NB4 (cell line): ENCODE measurements at regions not wholly inside any gene's neighbourhood (a gene's known extent, or its start where the extent isn't known, plus 50 kb on each side); places are given as distances from the start of the nearest gene placed in this dataset.
A peak's percentile ranks its signal among the peaks of the same experiment; 100 is the strongest.

Experiments
- DNase-seq: peaks from one replicate; pipeline ENCODE4 v3.0.0; 2010; ENCODE audit warnings: low read depth
- H3K4me3 ChIP-seq: one replicate; pipeline ENCODE4 v1.5.1; 2011; ENCODE audit warnings: mild to moderate bottlenecking, low read depth, low read length, moderate library complexity
- CTCF ChIP-seq: IDR thresholded peaks from one replicate; pipeline ENCODE4 v1.5.1; 2012; ENCODE audit warnings: low read depth, low read length
- MAX ChIP-seq: IDR thresholded peaks from 2 replicates; pipeline ENCODE4 v1.6.1; 2011; ENCODE audit warnings: low read depth, low read length
- MYC ChIP-seq: IDR thresholded peaks from 2 replicates; pipeline ENCODE4 v1.6.1; 2011; ENCODE audit warnings: low read depth, low read length
- POLR2A ChIP-seq: IDR thresholded peaks from 2 replicates; pipeline ENCODE4 v1.6.1; 2011; ENCODE audit warnings: mild to moderate bottlenecking; ENCODE audit not compliant: insufficient read length; ENCODE audit errors: extremely low read depth

DNA sequence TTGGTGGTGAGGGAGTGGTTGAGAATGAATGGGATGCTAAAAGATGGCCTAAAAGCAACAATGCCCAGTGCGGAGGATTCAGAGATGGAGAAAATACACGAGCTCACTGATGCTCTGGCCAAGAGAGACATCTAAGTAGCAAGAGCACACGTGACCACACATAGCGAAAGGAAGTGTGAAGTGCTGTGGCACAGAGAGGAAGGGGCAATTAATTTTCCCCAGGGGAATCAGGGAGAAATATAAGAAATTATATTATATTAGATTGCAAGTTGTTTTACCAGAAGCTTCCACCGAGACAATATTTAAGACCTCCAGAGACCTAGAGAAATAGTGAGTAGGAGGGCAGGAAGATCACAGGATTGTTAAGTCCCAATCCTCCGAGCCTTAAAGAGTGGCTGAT is 80.6 kb downstream of the RCN1 start:
- no peak for TF ChIP-seq MYC
- TF ChIP-seq CTCF = no peak
- no peak for TF ChIP-seq POLR2A
- TF ChIP-seq MAX = no peak
- no peak for DNase-seq
- H3K4me3 ChIP-seq = no peak overlapping the region

- H3K4me3 ChIP-seq = no peak overlapping the region
- no peak for DNase-seq
- TF ChIP-seq CTCF = no peak
- TF ChIP-seq MYC = no peak
- no peak for TF ChIP-seq POLR2A
- TF ChIP-seq MAX = no peak
These were observed 81.4 kb downstream of the RCN1 start for GRCh38 chr11:32172041-32172847.

- peak; percentile 57 for DNase-seq
- H3K4me3 ChIP-seq = no peak overlapping the region
- peak; percentile 35 for TF ChIP-seq CTCF
- no peak for TF ChIP-seq POLR2A
These were observed 82.3 kb downstream of the RCN1 start for GRCh38 chr11:32172848-32173834.

DNA sequence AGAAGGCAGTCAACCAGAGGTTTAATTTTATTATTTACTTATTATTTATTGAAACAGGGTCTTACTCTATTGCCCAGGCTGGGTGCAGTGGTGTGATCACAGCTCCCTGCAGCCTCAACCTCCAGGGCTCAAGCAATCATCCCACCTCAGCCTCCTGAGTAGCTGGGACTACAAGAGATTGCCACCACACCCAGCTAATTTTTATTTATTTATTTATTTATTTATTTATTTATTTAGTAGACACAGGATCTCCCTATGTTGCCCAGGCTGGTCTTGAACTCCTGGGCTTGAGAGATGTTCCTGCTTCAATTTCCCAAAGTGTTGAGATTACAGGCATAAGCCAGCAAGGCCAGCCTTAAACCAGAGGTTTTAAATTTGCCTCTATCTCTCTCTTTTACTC is 83.1 kb downstream of the RCN1 start:
- DNase-seq = no peak
- no peak overlapping the region for H3K4me3 ChIP-seq
- TF ChIP-seq CTCF = no peak
- TF ChIP-seq MAX = no peak
- TF ChIP-seq MYC = no peak
- TF ChIP-seq POLR2A = no peak

DNA sequence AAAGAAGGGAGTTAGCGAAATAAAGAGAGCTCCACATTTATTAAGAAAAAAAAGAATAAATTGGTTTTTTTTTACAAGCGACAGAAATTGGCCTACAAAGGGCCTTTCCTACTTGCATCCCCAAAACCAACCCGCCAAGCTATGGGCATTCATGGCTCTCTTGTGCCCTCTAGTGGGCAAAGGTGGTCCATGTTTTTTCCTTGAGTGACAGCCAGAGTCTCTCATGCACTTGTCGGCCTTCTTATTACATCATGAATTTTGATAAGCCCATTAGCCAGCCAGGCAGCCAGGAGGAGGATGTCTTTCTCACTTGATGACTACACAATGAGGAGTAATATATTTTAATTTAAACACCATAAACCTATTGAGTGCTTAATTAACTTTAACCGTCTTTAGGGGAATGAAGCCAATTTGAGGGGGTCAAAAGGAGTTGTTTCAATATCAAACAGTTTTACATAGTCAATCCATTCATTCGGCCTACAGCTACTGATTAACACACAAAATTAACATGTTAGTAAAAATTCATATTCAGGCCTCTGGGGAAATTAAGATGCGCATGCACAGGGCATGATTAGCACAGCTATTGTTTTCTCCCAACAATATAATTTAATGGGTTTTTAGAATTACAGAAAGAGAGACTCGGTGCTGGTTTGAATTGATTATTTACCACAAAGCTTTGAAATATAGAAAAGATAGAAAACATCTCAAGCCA is 85.5 kb downstream of the RCN1 start:
- TF ChIP-seq CTCF (peak; percentile 69), MYC (no peak)
- peak; percentile 84 for DNase-seq
- H3K4me3 ChIP-seq = no peak overlapping the region
